Hindlimb muscle (tissue), 1 donor: ENCODE measurements at regions not wholly inside any gene's neighbourhood (a gene's known extent, or its start where the extent isn't known, plus 50 kb on each side); places are given as distances from the start of the nearest gene placed in this dataset.
"Not testable (repeated sequence)": the region's sequence is repeated elsewhere in the genome, so short reads cannot be mapped to it uniquely, and the experiment has no call there.

Source experiments
- DNase-seq: peaks from one replicate; pipeline ENCODE4 v3.0.0-alpha.2; 2013

- no peak for DNase-seq
Observed at GRCh38 chr11:25527841-25528240, 804.1 kb upstream of the ANO3 start.

- no peak for DNase-seq
Observed at GRCh38 chr11:25529572-25529971, 802.4 kb upstream of the ANO3 start.

GRCh38 chr11:25535467-25536272 lies 796.3 kb upstream of the ANO3 start:
- peak; percentile 20 for DNase-seq

- DNase-seq: peak; percentile 40
Observed at GRCh38 chr11:25536289-25536688, 795.6 kb upstream of the ANO3 start.

GRCh38 chr11:25537393-25537792 lies 794.5 kb upstream of the ANO3 start:
- no peak for DNase-seq

- DNase-seq: no peak
Observed at GRCh38 chr11:25547292-25547691, 784.6 kb upstream of the ANO3 start.

- DNase-seq: peak; percentile 66
Observed at GRCh38 chr11:25562417-25562816, 769.5 kb upstream of the ANO3 start.

- no peak for DNase-seq
Observed at GRCh38 chr11:25565846-25566245, 766.1 kb upstream of the ANO3 start.

GRCh38 chr11:25566298-25567200 lies 765.4 kb upstream of the ANO3 start:
- DNase-seq: no peak

GRCh38 chr11:25576320-25576719 lies 755.6 kb upstream of the ANO3 start:
- no peak for DNase-seq

GRCh38 chr11:25579554-25579953 lies 752.4 kb upstream of the ANO3 start:
- not testable (repeated sequence) for DNase-seq

- DNase-seq: no peak
Observed at GRCh38 chr11:25583596-25583995, 748.3 kb upstream of the ANO3 start.

- no peak for DNase-seq
Observed at GRCh38 chr11:25587496-25587895, 744.4 kb upstream of the ANO3 start.

GRCh38 chr11:25593221-25593620 lies 738.7 kb upstream of the ANO3 start:
- no peak for DNase-seq

GRCh38 chr11:25596701-25597100 lies 735.2 kb upstream of the ANO3 start:
- DNase-seq: no peak

GRCh38 chr11:25597696-25598095 lies 734.2 kb upstream of the ANO3 start:
- no peak for DNase-seq

- no peak for DNase-seq
Observed at GRCh38 chr11:25602149-25602548, 729.8 kb upstream of the ANO3 start.

GRCh38 chr11:25602959-25603358 lies 729.0 kb upstream of the ANO3 start:
- DNase-seq: no peak

- DNase-seq: no peak
Observed at GRCh38 chr11:25612806-25613205, 719.1 kb upstream of the ANO3 start.

GRCh38 chr11:25613451-25613850 lies 718.5 kb upstream of the ANO3 start:
- no peak for DNase-seq

GRCh38 chr11:25613865-25614264 lies 718.1 kb upstream of the ANO3 start:
- DNase-seq: no peak

- no peak for DNase-seq
Observed at GRCh38 chr11:25615069-25615468, 716.9 kb upstream of the ANO3 start.

- no peak for DNase-seq
Observed at GRCh38 chr11:25615841-25616240, 716.1 kb upstream of the ANO3 start.

GRCh38 chr11:25625094-25625493 lies 706.8 kb upstream of the ANO3 start:
- DNase-seq: no peak
